OCI-LY3 (cell line): ENCODE measurements at regions not wholly inside any gene's neighbourhood (a gene's known extent, or its start where the extent isn't known, plus 50 kb on each side); places are given as distances from the start of the nearest gene placed in this dataset.

Source experiments
- H2AFZ ChIP-seq: fragments of 200-600, 300-600 bp; shearing (Covaris generic); 2 replicates; pipeline ENCODE4 v1.6.0; 2014; ENCODE audit warnings: antibody characterized with exemption, low read depth, low read length
- H3K27ac ChIP-seq: fragments of 200-600, 300-600 bp; sonication (generic); 2 replicates; pipeline ENCODE4 v1.5.1; 2014; ENCODE audit warnings: mild to moderate bottlenecking, low read length, moderate library complexity, mixed read lengths
- H3K27me3 ChIP-seq: fragments of 200-600, 300-600 bp; sonication (generic); 2 replicates; pipeline ENCODE4 v1.6.1; 2014; ENCODE audit warnings: low read depth, low read length, mixed read lengths
- H3K36me3 ChIP-seq: fragments of 200-600, 300-600 bp; sonication (generic); replicated peaks from 2 replicates; pipeline ENCODE3; 2014; ENCODE audit warnings: low read depth, low read length, mixed read lengths
- H3K4me1 ChIP-seq: fragments of 300-600, 200-600 bp; sonication (generic); 2 replicates; pipeline ENCODE4 v1.6.1; 2014; ENCODE audit warnings: low read length, mixed read lengths
- H3K4me2 ChIP-seq: fragments of 200-600, 300-600 bp; sonication (generic); 2 replicates; pipeline ENCODE4 v1.6.1; 2014; ENCODE audit warnings: low read length, mixed read lengths
- H3K4me3 ChIP-seq: fragments of 300-600, 200-600 bp; sonication (generic); 2 replicates; pipeline ENCODE4 v1.5.1; 2014; ENCODE audit warnings: antibody characterized with exemption, mild to moderate bottlenecking, low read length, moderate library complexity
- H3K79me2 ChIP-seq: fragments of 300-600, 200-600 bp; shearing (Covaris generic); 2 replicates; pipeline ENCODE4 v1.6.1; 2014; ENCODE audit warnings: mild to moderate bottlenecking, low read length, mixed read lengths
- H3K9ac ChIP-seq: fragments of 300-600, 200-600 bp; shearing (Covaris generic); 2 replicates; pipeline ENCODE4 v1.6.0; 2014; ENCODE audit warnings: mild to moderate bottlenecking, low read length, moderate library complexity
- H3K9me3 ChIP-seq: fragments of 200-600, 300-600 bp; shearing (Covaris generic); 2 replicates; pipeline ENCODE4 v1.6.1; 2014; ENCODE audit warnings: low read length, mixed read lengths; ENCODE audit not compliant: insufficient read depth
- H4K20me1 ChIP-seq: fragments of 200-600, 300-600 bp; sonication (generic); 2 replicates; pipeline ENCODE4 v1.6.1; 2016; ENCODE audit warnings: low read length, mixed read lengths; ENCODE audit not compliant: insufficient read depth
- CTCF ChIP-seq: fragments of 200-600, 300-600 bp; sonication (generic); IDR thresholded peaks from 2 replicates; pipeline ENCODE4 v1.5.1; 2014; ENCODE audit warnings: antibody characterized with exemption, low read length, low read depth
- EZH2phosphoT487 ChIP-seq: fragments of 200-600 bp; shearing (Covaris generic); IDR thresholded peaks from 2 replicates; pipeline ENCODE4 v1.6.1; 2018; ENCODE audit warnings: antibody characterized with exemption, mixed run types, low read depth

- no peak overlapping the region for H3K9ac ChIP-seq
- H3K4me1 ChIP-seq, result no peaks in the 10 kb centered on the region
- no peak overlapping the region for H3K27ac ChIP-seq
- no peak overlapping the region for H3K4me2 ChIP-seq
- no peaks in the 10 kb centered on the region for H3K9me3 ChIP-seq
- H3K27me3 ChIP-seq, result no peaks in the 10 kb centered on the region
- no peaks in the 10 kb centered on the region for H3K79me2 ChIP-seq
- no peaks in the 10 kb centered on the region for H4K20me1 ChIP-seq
- TF ChIP-seq CTCF (no peak), EZH2phosphoT487 (no peak)
- no peak overlapping the region for H3K4me3 ChIP-seq
- H2AFZ ChIP-seq, result no peak overlapping the region
- H3K36me3 ChIP-seq, result no peaks in the 10 kb centered on the region
Measured at GRCh38 chr4:57499786-57500185, 389.6 kb upstream of the IGFBP7 start.

GRCh38 chr4:57498251-57498650, 388.1 kb upstream of the IGFBP7 start:
- Histone ChIP-seq H3K27ac (no peak overlapping the region), H3K36me3 (no peaks in the 10 kb centered on the region), H3K4me1 (no peaks in the 10 kb centered on the region), H3K4me2 (no peak overlapping the region), H3K9me3 (no peaks in the 10 kb centered on the region), H3K27me3 (no peaks in the 10 kb centered on the region), H3K4me3 (no peak overlapping the region), H3K79me2 (no peaks in the 10 kb centered on the region), H2AFZ (no peak overlapping the region), H3K9ac (no peak overlapping the region), H4K20me1 (no peaks in the 10 kb centered on the region)
- TF ChIP-seq CTCF (no peak), EZH2phosphoT487 (no peak)

- Histone ChIP-seq H3K4me3 (no peak overlapping the region), H3K9ac (no peak overlapping the region), H3K27me3 (no peaks in the 10 kb centered on the region), H3K4me1 (no peaks in the 10 kb centered on the region), H2AFZ (no peak overlapping the region), H3K36me3 (no peaks in the 10 kb centered on the region), H3K27ac (no peak overlapping the region), H3K4me2 (no peak overlapping the region), H4K20me1 (no peaks in the 10 kb centered on the region), H3K9me3 (no peaks in the 10 kb centered on the region), H3K79me2 (no peaks in the 10 kb centered on the region)
- no peak for TF ChIP-seq CTCF
Measured at GRCh38 chr4:57496697-57497471, 386.7 kb upstream of the IGFBP7 start.

GRCh38 chr4:57494821-57495220, 384.6 kb upstream of the IGFBP7 start:
- Histone ChIP-seq H3K79me2 (no peaks in the 10 kb centered on the region), H3K27ac (no peak overlapping the region), H3K4me2 (no peak overlapping the region), H3K9ac (no peak overlapping the region), H3K4me1 (no peaks in the 10 kb centered on the region), H3K36me3 (no peaks in the 10 kb centered on the region), H3K9me3 (no peaks in the 10 kb centered on the region), H3K27me3 (no peaks in the 10 kb centered on the region), H2AFZ (no peak overlapping the region), H3K4me3 (no peak overlapping the region), H4K20me1 (no peaks in the 10 kb centered on the region)
- TF ChIP-seq EZH2phosphoT487, result no peak
- TF ChIP-seq CTCF, result no peak
